Neutrophil (primary cell): ENCODE measurements at regions not wholly inside any gene's neighbourhood (a gene's known extent, or its start where the extent isn't known, plus 50 kb on each side); places are given as distances from the start of the nearest gene placed in this dataset.

Experiments used
- H3K27ac ChIP-seq: fragments of 200-600 bp; sonication (generic); 2 replicates; pipeline ENCODE4 v1.5.1; 2016; ENCODE audit warnings: mild to moderate bottlenecking, moderate library complexity
- H3K27me3 ChIP-seq: fragments of 200-600 bp; sonication (generic); 2 replicates; pipeline ENCODE4 v1.6.0; 2016; ENCODE audit warnings: mild to moderate bottlenecking
- H3K36me3 ChIP-seq: fragments of 200-600 bp; sonication (generic); 2 replicates; pipeline ENCODE4 v1.5.1; 2017
- H3K4me1 ChIP-seq, 2 experiments: fragments of 200-600 bp in 1 of 2; sonication (generic) in 1 of 2; 1 replicate in 1 of 2; 2 replicates in 1 of 2; pipeline versions ENCODE4 v1.5.1 to v1.6.1; 2013 to 2016; ENCODE audit warnings: low read depth in 1 of 2, low read length in 1 of 2, mild to moderate bottlenecking in 1 of 2, moderate library complexity in 1 of 2; ENCODE audit not compliant: control insufficient read depth in 1 of 2, insufficient read depth in 1 of 2
- H3K4me3 ChIP-seq, 2 experiments: fragments of 200-600 bp in 1 of 2; sonication (generic) in 1 of 2; 1 replicate in 1 of 2; 2 replicates in 1 of 2; pipeline ENCODE4 v1.5.1; 2013 to 2016; ENCODE audit warnings: low read depth in 1 of 2, low read length in 1 of 2, mild to moderate bottlenecking in 1 of 2, moderate library complexity in 1 of 2
- H3K9me3 ChIP-seq: fragments of 200-600 bp; sonication (generic); 2 replicates; pipeline ENCODE4 v1.5.1; 2016
- TF ChIP-seq, protein P1 (sequence below): fragments of 200-600 bp; sonication (generic); IDR thresholded peaks from 2 replicates; pipeline ENCODE4 v1.5.1; 2016; ENCODE audit warnings: antibody characterized with exemption

DNA sequence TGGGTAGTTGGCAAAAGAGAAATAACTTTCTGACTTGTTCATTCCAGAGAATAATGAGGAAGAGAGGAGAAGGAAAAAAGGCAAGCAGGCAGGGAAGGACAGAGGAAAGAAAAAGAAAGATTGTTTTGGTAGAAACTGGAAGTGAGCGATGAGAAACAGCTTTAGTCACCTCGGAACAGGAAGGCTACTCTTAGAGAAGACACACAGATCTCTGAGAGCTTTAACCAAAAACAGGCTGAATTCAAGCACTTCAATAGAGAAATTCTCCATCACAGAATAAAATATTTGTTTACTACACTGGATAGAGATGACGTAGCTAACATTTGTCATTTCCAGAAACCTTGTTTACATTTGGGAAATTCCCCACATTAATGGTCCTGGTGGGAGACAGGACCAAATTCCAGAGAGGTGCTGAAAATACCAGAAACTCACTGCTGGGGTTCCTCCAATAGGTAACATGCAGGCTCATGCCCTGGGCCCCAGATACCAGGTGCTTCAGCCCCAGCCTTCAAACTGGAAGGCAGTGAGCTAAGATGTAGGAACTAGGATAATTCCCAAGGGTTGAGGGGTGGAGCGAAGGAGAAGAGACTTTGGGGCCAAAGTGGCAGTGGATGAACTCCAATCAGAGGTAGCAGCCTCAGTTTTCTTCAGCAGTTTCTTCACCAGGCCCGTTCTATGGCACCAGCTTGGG, 227.7 kb upstream of the GRAMD2B start:
- Histone ChIP-seq H3K27me3 (no peaks in the 10 kb centered on the region), H3K36me3 (no peaks in the 10 kb centered on the region), H3K27ac (no peak overlapping the region), H3K4me3 (no peak overlapping the region), H3K4me1 (no peaks in the 10 kb centered on the region), H3K9me3 (no peaks in the 10 kb centered on the region)
- TF ChIP-seq, protein P1, sequence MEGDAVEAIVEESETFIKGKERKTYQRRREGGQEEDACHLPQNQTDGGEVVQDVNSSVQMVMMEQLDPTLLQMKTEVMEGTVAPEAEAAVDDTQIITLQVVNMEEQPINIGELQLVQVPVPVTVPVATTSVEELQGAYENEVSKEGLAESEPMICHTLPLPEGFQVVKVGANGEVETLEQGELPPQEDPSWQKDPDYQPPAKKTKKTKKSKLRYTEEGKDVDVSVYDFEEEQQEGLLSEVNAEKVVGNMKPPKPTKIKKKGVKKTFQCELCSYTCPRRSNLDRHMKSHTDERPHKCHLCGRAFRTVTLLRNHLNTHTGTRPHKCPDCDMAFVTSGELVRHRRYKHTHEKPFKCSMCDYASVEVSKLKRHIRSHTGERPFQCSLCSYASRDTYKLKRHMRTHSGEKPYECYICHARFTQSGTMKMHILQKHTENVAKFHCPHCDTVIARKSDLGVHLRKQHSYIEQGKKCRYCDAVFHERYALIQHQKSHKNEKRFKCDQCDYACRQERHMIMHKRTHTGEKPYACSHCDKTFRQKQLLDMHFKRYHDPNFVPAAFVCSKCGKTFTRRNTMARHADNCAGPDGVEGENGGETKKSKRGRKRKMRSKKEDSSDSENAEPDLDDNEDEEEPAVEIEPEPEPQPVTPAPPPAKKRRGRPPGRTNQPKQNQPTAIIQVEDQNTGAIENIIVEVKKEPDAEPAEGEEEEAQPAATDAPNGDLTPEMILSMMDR, result no peak

DNA sequence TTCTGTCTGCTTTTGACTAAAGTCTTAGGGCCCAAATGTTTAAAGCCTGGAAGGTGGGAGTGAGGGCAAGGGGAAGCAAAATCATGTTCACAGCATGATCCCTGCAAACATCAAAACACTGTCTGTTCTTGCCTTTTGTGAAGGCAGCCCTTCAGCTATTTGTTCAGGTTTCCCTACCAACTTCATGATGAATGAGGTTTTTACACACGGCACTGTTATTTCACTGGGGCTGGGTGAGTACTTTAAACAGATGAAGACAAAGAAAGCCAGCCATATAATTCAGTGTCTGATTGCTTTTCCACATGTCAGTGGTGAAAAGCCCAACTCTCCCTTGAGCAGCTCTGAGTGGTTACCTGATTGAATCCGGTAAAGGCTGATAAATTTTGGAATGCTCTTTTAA, 224.7 kb upstream of the GRAMD2B start:
- Histone ChIP-seq H3K36me3 (no peaks in the 10 kb centered on the region), H3K9me3 (no peaks in the 10 kb centered on the region), H3K27ac (no peak overlapping the region), H3K4me3 (no peak overlapping the region), H3K27me3 (no peaks in the 10 kb centered on the region), H3K4me1 (no peaks in the 10 kb centered on the region)
- TF ChIP-seq, protein P1, result no peak

DNA sequence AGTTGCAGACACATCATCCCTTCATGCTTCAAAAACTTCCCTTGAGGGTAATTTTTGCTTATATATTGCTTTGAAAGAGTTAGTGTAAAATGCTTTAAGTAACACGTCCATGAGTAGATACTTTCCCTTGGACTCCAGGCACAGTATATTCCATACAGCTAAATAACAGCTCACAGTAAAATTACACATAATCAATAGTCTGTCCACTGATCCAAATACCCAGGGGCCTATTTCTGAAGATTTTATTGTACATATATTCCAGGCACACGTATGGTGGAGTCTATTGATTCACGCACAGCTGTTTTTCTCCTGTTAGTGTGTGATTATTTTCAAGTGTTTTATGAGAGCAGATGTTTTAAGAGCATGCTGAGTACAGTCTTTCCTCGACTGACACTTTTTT, 223.7 kb upstream of the GRAMD2B start:
- H3K4me1 ChIP-seq, result no peaks in the 10 kb centered on the region
- no peaks in the 10 kb centered on the region for H3K27me3 ChIP-seq
- TF ChIP-seq, protein P1, result no peak
- no peaks in the 10 kb centered on the region for H3K9me3 ChIP-seq
- no peaks in the 10 kb centered on the region for H3K36me3 ChIP-seq
- H3K4me3 ChIP-seq, result no peak overlapping the region
- no peak overlapping the region for H3K27ac ChIP-seq

DNA sequence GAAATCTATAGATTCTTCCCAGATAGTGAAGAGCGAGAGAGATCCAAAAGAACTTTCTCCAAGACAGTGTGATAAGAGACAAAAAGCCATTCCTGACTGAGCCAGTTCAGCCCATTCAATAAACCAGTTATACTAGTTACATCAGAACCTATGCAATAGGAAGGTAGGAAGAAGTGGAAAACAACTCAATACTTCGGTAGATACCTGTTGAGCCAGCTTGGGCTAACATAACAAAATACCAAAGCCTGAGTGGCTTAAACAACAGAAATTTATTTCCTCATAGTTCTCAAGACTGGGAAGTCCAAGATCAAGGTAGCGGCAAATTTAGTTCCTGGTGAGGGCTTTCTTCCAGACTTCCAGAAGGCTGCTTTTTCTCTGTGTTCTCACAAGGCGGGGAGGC, 214.5 kb upstream of the GRAMD2B start:
- TF ChIP-seq, protein P1, result no peak
- no peak overlapping the region for H3K27ac ChIP-seq
- no peak overlapping the region for H3K4me3 ChIP-seq
- H3K4me1 ChIP-seq, result no peaks in the 10 kb centered on the region
- no peaks in the 10 kb centered on the region for H3K36me3 ChIP-seq
- H3K27me3 ChIP-seq, result no peaks in the 10 kb centered on the region
- no peaks in the 10 kb centered on the region for H3K9me3 ChIP-seq

DNA sequence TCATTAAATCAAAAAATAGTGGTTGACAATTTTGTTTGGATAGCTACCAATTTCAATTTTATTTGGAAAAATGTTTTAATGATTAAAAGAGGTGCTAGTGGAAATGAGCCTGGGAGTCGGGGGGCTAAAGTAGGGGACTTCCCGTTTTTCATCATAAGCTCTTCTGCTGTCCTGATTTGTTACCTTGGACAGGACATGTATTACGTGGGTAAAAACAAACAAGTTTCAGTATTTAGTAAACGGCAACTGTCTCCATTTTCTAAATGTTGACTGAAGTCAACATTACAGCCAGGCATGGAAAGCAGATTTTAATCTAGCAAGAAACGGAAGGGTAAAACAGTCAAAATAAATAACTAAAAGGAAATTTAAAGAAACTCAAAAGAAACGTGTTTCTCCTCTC, 212.3 kb upstream of the GRAMD2B start:
- no peak overlapping the region for H3K27ac ChIP-seq
- no peaks in the 10 kb centered on the region for H3K9me3 ChIP-seq
- H3K4me3 ChIP-seq, result no peak overlapping the region
- no peaks in the 10 kb centered on the region for H3K4me1 ChIP-seq
- TF ChIP-seq, protein P1, result no peak
- no peaks in the 10 kb centered on the region for H3K36me3 ChIP-seq
- H3K27me3 ChIP-seq, result no peaks in the 10 kb centered on the region
